ENCODE measurements at regions not wholly inside any gene's neighbourhood (a gene's known extent, or its start where the extent isn't known, plus 50 kb on each side); places are given as distances from the start of the nearest gene placed in this dataset.

- TF ChIP-seq CTCF (IDR thresholded peaks at IDR 0.05; ENCODE audit: low read length) (no peak), EZH2 (IDR thresholded peaks at IDR 0.05; ENCODE audit: borderline replicate concordance, low read length) (no peak)
These were observed 75.7 kb upstream of the ZBTB40 start for GRCh38 chr1:22376001-22376400.

Measured in OCI-LY1 (cell line).